ENCODE measurements at regions not wholly inside any gene's neighbourhood (a gene's known extent, or its start where the extent isn't known, plus 50 kb on each side); places are given as distances from the start of the nearest gene placed in this dataset.

GRCh38 chr5:68134033-68134668, 81.4 kb upstream of the PIK3R1 start (continued):
- TF ChIP-seq YY1 (IDR thresholded peaks at IDR 0.05) (no peak), CTCF (IDR thresholded peaks at IDR 0.05; ENCODE audit: low read depth, low read length, missing input control) (no peak), FOXA2 (IDR thresholded peaks at IDR 0.05) (no peak), FOXA1 (IDR thresholded peaks at IDR 0.05) (no peak), HNF4G (IDR thresholded peaks at IDR 0.05) (no peak), GABPA (IDR thresholded peaks at IDR 0.05 in 1 of 2, conservative IDR thresholded peaks at IDR 0.05 in 1 of 2) (no peak), TAF1 (conservative IDR thresholded peaks at IDR 0.05) (peak; percentile 8)
- TF ChIP-seq, protein P1, sequence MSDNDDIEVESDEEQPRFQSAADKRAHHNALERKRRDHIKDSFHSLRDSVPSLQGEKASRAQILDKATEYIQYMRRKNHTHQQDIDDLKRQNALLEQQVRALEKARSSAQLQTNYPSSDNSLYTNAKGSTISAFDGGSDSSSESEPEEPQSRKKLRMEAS (IDR thresholded peaks at IDR 0.05) = no peak

- Histone ChIP-seq H3K9me3 (ENCODE audit: control insufficient read depth in 4 of 4, low read length in 3 of 4) (no peaks in the 10 kb centered on the region), H3K4me1 (ENCODE audit: control insufficient read depth in 4 of 4, insufficient read depth in 4 of 4, low read length in 3 of 4) (peaks cover 8 to 52% (median 41%) of the 10 kb centered on the region in 4 donors), H3K27me3 (ENCODE audit: control insufficient read depth in 4 of 4, insufficient read depth in 4 of 4, low read length in 3 of 4) (no peaks in the 10 kb centered on the region), H3K4me3 (ENCODE audit: low read depth in 1 of 3, low read length in 3 of 3) (no peak overlapping the region), H3K27ac (ENCODE audit: low read depth in 1 of 2, low read length in 2 of 2) (peak overlapping the region; percentile 61 to 65), H3K9ac (ENCODE audit: low read depth in 1 of 2, low read length in 2 of 2) (peak overlapping the region in 1 of 2 donors; percentile 57), H3K36me3 (ENCODE audit: control insufficient read depth in 4 of 4, insufficient read depth in 3 of 4, low read depth in 1 of 4, low read length in 3 of 4) (no peaks in the 10 kb centered on the region)
- 38% methylated on average over 2 of the region's 2 CpGs for WGBS
- peak; percentile 43 to 56 for TF ChIP-seq RAD21 (IDR thresholded peaks at IDR 0.05)
- no peak for TF ChIP-seq FOXA1 (IDR thresholded peaks at IDR 0.05)
- peak; percentile 49 to 70 for TF ChIP-seq RXRA (IDR thresholded peaks at IDR 0.05)
- TF ChIP-seq EGR1 (IDR thresholded peaks at IDR 0.05; ENCODE audit: low read depth in 2 of 2) = no peak
- TF ChIP-seq GABPA (IDR thresholded peaks at IDR 0.05 in 1 of 2, conservative IDR thresholded peaks at IDR 0.05 in 1 of 2) = no peak
- no peak for TF ChIP-seq NR2F2 (IDR thresholded peaks at IDR 0.05)
- peak; percentile 59 to 71 for TF ChIP-seq HNF4A (conservative IDR thresholded peaks at IDR 0.05)
- TF ChIP-seq SP1 (IDR thresholded peaks at IDR 0.05) = peak; percentile 69
- peak in 1 of 2 donors; percentile 34 for TF ChIP-seq JUND (IDR thresholded peaks at IDR 0.05)
- TF ChIP-seq YY1 (IDR thresholded peaks at IDR 0.05) = no peak
- no peak for TF ChIP-seq HNF4G (IDR thresholded peaks at IDR 0.05)
- TF ChIP-seq TAF1 (conservative IDR thresholded peaks at IDR 0.05) = no peak
- TF ChIP-seq CTCF (IDR thresholded peaks at IDR 0.05; ENCODE audit: low read depth, low read length, missing input control) = no peak
- TF ChIP-seq, protein P1 (IDR thresholded peaks at IDR 0.05) = peak; percentile 7
- no peak for TF ChIP-seq ATF3 (IDR thresholded peaks at IDR 0.05)
- TF ChIP-seq, protein P2, sequence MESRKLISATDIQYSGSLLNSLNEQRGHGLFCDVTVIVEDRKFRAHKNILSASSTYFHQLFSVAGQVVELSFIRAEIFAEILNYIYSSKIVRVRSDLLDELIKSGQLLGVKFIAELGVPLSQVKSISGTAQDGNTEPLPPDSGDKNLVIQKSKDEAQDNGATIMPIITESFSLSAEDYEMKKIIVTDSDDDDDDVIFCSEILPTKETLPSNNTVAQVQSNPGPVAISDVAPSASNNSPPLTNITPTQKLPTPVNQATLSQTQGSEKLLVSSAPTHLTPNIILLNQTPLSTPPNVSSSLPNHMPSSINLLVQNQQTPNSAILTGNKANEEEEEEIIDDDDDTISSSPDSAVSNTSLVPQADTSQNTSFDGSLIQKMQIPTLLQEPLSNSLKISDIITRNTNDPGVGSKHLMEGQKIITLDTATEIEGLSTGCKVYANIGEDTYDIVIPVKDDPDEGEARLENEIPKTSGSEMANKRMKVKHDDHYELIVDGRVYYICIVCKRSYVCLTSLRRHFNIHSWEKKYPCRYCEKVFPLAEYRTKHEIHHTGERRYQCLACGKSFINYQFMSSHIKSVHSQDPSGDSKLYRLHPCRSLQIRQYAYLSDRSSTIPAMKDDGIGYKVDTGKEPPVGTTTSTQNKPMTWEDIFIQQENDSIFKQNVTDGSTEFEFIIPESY (IDR thresholded peaks at IDR 0.05) = peak; percentile 39
- TF ChIP-seq FOXA2 (IDR thresholded peaks at IDR 0.05) = no peak
- TF ChIP-seq, protein P3, sequence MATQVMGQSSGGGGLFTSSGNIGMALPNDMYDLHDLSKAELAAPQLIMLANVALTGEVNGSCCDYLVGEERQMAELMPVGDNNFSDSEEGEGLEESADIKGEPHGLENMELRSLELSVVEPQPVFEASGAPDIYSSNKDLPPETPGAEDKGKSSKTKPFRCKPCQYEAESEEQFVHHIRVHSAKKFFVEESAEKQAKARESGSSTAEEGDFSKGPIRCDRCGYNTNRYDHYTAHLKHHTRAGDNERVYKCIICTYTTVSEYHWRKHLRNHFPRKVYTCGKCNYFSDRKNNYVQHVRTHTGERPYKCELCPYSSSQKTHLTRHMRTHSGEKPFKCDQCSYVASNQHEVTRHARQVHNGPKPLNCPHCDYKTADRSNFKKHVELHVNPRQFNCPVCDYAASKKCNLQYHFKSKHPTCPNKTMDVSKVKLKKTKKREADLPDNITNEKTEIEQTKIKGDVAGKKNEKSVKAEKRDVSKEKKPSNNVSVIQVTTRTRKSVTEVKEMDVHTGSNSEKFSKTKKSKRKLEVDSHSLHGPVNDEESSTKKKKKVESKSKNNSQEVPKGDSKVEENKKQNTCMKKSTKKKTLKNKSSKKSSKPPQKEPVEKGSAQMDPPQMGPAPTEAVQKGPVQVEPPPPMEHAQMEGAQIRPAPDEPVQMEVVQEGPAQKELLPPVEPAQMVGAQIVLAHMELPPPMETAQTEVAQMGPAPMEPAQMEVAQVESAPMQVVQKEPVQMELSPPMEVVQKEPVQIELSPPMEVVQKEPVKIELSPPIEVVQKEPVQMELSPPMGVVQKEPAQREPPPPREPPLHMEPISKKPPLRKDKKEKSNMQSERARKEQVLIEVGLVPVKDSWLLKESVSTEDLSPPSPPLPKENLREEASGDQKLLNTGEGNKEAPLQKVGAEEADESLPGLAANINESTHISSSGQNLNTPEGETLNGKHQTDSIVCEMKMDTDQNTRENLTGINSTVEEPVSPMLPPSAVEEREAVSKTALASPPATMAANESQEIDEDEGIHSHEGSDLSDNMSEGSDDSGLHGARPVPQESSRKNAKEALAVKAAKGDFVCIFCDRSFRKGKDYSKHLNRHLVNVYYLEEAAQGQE (IDR thresholded peaks at IDR 0.05) = peak; percentile 17
- DNase-seq (ENCODE audit: low spot score) = no peak
These were observed 85.3 kb upstream of the PIK3R1 start for GRCh38 chr5:68130253-68130652.

Measured in liver (tissue), 8 donors.